ENCODE measurements at regions not wholly inside any gene's neighbourhood (a gene's known extent, or its start where the extent isn't known, plus 50 kb on each side); places are given as distances from the start of the nearest gene placed in this dataset.

GRCh38 chr5:3999929-4000328 is 404.3 kb downstream of the IRX1 start:
- FAIRE-seq (no peak), ATAC-seq (no peak), DNase-seq (no peak)
- 47 to 67% methylated on average over 4 of the region's 4 CpGs for WGBS, 2 donors
- Histone ChIP-seq H3K27ac (no peak overlapping the region), H3K4me3 (no peak overlapping the region), H3K27me3 (no peaks in the 10 kb centered on the region), H3K36me3 (no peaks in the 10 kb centered on the region), H3K4me1 (no peaks in the 10 kb centered on the region), H3K9me3 (no peaks in the 10 kb centered on the region)
- intact Hi-C loops (cut with DNase I) = no loop called here
- no peak for TF ChIP-seq CTCF (IDR thresholded peaks at IDR 0.05)

GRCh38 chr5:4001004-4001403 is 405.4 kb downstream of the IRX1 start:
- Histone ChIP-seq H3K4me1 (no peaks in the 10 kb centered on the region), H3K27ac (no peak overlapping the region), H3K9me3 (no peaks in the 10 kb centered on the region), H3K4me3 (no peak overlapping the region), H3K36me3 (no peaks in the 10 kb centered on the region), H3K27me3 (no peaks in the 10 kb centered on the region)
- no peak for FAIRE-seq
- WGBS, 2 donors = 36 to 49% methylated on average over 12 of the region's 12 CpGs
- ATAC-seq = no peak
- DNase-seq = no peak
- TF ChIP-seq CTCF (IDR thresholded peaks at IDR 0.05) = no peak
- intact Hi-C loops (cut with DNase I) = no loop called here

GRCh38 chr5:4001758-4002533 is 406.3 kb downstream of the IRX1 start:
- no peak overlapping the region for H3K27ac ChIP-seq
- H3K27me3 ChIP-seq = no peaks in the 10 kb centered on the region
- DNase-seq = no peak
- no peaks in the 10 kb centered on the region for H3K36me3 ChIP-seq
- WGBS, 2 donors = 51 to 53% methylated on average over 10 of the region's 10 CpGs
- FAIRE-seq = no peak
- TF ChIP-seq CTCF (IDR thresholded peaks at IDR 0.05) = no peak
- ATAC-seq = no peak
- H3K9me3 ChIP-seq = no peaks in the 10 kb centered on the region
- intact Hi-C loops (cut with DNase I) = no loop called here
- no peak overlapping the region for H3K4me3 ChIP-seq
- H3K4me1 ChIP-seq = no peaks in the 10 kb centered on the region

- Histone ChIP-seq H3K36me3 (no peaks in the 10 kb centered on the region), H3K27me3 (no peaks in the 10 kb centered on the region), H3K27ac (no peak overlapping the region), H3K9me3 (no peaks in the 10 kb centered on the region), H3K4me3 (no peak overlapping the region), H3K4me1 (no peaks in the 10 kb centered on the region)
- 55 to 56% methylated on average over 11 of the region's 11 CpGs for WGBS, 2 donors
- intact Hi-C loops (cut with DNase I) = no loop called here
- DNase-seq (no peak), FAIRE-seq (no peak), ATAC-seq (no peak)
- TF ChIP-seq CTCF (IDR thresholded peaks at IDR 0.05) = no peak
Measured at GRCh38 chr5:4005335-4005734, 409.7 kb downstream of the IRX1 start.

GRCh38 chr5:4007001-4007400 is 411.4 kb downstream of the IRX1 start:
- no peak for TF ChIP-seq CTCF (IDR thresholded peaks at IDR 0.05)
- intact Hi-C loops (cut with DNase I) = no loop called here
- no peak for FAIRE-seq
- Histone ChIP-seq H3K27ac (no peak overlapping the region), H3K4me3 (no peak overlapping the region), H3K36me3 (no peaks in the 10 kb centered on the region), H3K4me1 (no peaks in the 10 kb centered on the region), H3K9me3 (no peaks in the 10 kb centered on the region), H3K27me3 (no peaks in the 10 kb centered on the region)
- 92% methylated on average over 3 of the region's 3 CpGs for WGBS, 2 donors
- no peak for DNase-seq
- ATAC-seq = no peak

Data from pancreas (tissue), 10 donors.